Endothelial cell of umbilical vein (primary cell): ENCODE measurements at regions not wholly inside any gene's neighbourhood (a gene's known extent, or its start where the extent isn't known, plus 50 kb on each side); places are given as distances from the start of the nearest gene placed in this dataset.

Source experiments
- BruUV-seq: library from RNA; stranded (reverse); fragments of 400-500 nt; replicated peaks from 2 replicates; lab custom pipeline; 2021; lab: Mats Ljungman, UMichigan
- CTCF ChIA-PET: fragments of 300-600, 350-600 bp; sonication (Branson Sonifier 250); formaldehyde crosslinking; loops from one replicate; lab custom pipeline; 2021; ENCODE audit warnings: antibody characterized with exemption, inconsistent platforms; lab: Charles Lee
- POLR2A ChIA-PET: fragments of 300-600, 350-600 bp; sonication (Branson Sonifier 250); formaldehyde crosslinking; loops from one replicate; lab custom pipeline; 2021; ENCODE audit warnings: antibody characterized with exemption, inconsistent platforms; lab: Charles Lee
- DNase-seq: peaks from one replicate; pipeline ENCODE4 v3.0.0-alpha.2; 2011; ENCODE audit warnings: low read depth, low spot score
- FAIRE-seq: peaks from 2 replicates; lab custom pipeline; 2011; peaks lifted over from hg19 to GRCh38; lab: Jason Lieb, UNC
- H2AFZ ChIP-seq: 2 replicates; pipeline ENCODE4 v1.6.0; 2012; ENCODE audit warnings: low read depth, low read length, control low read depth, inconsistent platforms
- H3K27ac ChIP-seq: 2 replicates; pipeline ENCODE4 v1.5.1; 2011; ENCODE audit warnings: low read depth, mild to moderate bottlenecking, control low read depth, low read length, moderate library complexity; ENCODE audit not compliant: insufficient read depth
- H3K27me3 ChIP-seq, 2 experiments: 2 replicates each; pipeline versions ENCODE4 v1.6.0 to v1.6.1; 2011; ENCODE audit warnings: low read length in 2 of 2, mixed read lengths in 1 of 2; ENCODE audit not compliant: control insufficient read depth in 2 of 2, insufficient read depth in 2 of 2
- H3K36me3 ChIP-seq, 2 experiments: 2 replicates in 1 of 2; 3 replicates in 1 of 2; pipeline ENCODE4 v1.5.1; 2011; ENCODE audit warnings: low read length in 2 of 2, mild to moderate bottlenecking in 1 of 2, moderate library complexity in 1 of 2; ENCODE audit not compliant: control insufficient read depth in 2 of 2, insufficient read depth in 2 of 2; ENCODE audit errors: extremely low read depth in 1 of 2
- H3K4me1 ChIP-seq: 3 replicates; pipeline ENCODE4 v1.5.1; 2011; ENCODE audit warnings: mild to moderate bottlenecking, low read length; ENCODE audit not compliant: control insufficient read depth, insufficient read depth; ENCODE audit errors: extremely low read depth
- H3K4me2 ChIP-seq: 2 replicates; pipeline ENCODE4 v1.6.1; 2011; ENCODE audit warnings: low read length, control low read depth, mixed read lengths; ENCODE audit not compliant: insufficient read depth
- H3K4me3 ChIP-seq, 3 experiments: fragments of 200-600 bp in 1 of 3; sonication (generic), shearing (Covaris generic) in 1 of 3; replicated peaks in 1 of 3; 2 replicates each; pipeline ENCODE4 v1.5.1; 2011 to 2016; ENCODE audit warnings: control low read depth in 3 of 3, low read length in 3 of 3, mild to moderate bottlenecking in 2 of 3, inconsistent platforms in 1 of 3, low read depth in 1 of 3, moderate library complexity in 1 of 3; ENCODE audit not compliant: insufficient read depth in 1 of 3
- H3K79me2 ChIP-seq: 2 replicates; pipeline ENCODE4 v1.6.0; 2012; ENCODE audit warnings: low read length, inconsistent platforms; ENCODE audit not compliant: control insufficient read depth, insufficient read depth
- H3K9ac ChIP-seq: replicated peaks from 2 replicates; pipeline ENCODE3; 2011; ENCODE audit warnings: low read length, control low read depth; ENCODE audit not compliant: insufficient read depth; ENCODE audit errors: extremely low read depth
- H3K9me1 ChIP-seq: replicated peaks from 3 replicates; pipeline ENCODE4 v1.6.0; 2011; ENCODE audit warnings: mild to moderate bottlenecking, low read length; ENCODE audit not compliant: control insufficient read depth, insufficient read depth; ENCODE audit errors: extremely low read depth
- H3K9me3 ChIP-seq: replicated peaks from 2 replicates; pipeline ENCODE4 v1.5.1; 2012; ENCODE audit warnings: low read length, inconsistent platforms; ENCODE audit not compliant: control insufficient read depth, insufficient read depth
- H4K20me1 ChIP-seq: replicated peaks from 2 replicates; pipeline ENCODE3; 2011; ENCODE audit warnings: mild to moderate bottlenecking, low read length; ENCODE audit not compliant: control insufficient read depth, insufficient read depth; ENCODE audit errors: extremely low read depth
- CTCF ChIP-seq, 2 donors: IDR thresholded peaks; 1 replicate in 1 of 2; 2 replicates in 1 of 2; pipeline ENCODE4 v1.5.1; 2011; ENCODE audit warnings: low read length in 2 of 2, mild to moderate bottlenecking in 2 of 2, moderate library complexity in 2 of 2, control low read depth in 1 of 2, inconsistent platforms in 1 of 2, low read depth in 1 of 2; ENCODE audit not compliant: insufficient read depth in 1 of 2; ENCODE audit errors: extremely low read depth in 1 of 2
- EZH2 ChIP-seq: IDR thresholded peaks from 2 replicates; pipeline ENCODE4 v1.6.1; 2012; ENCODE audit warnings: borderline replicate concordance, low read depth, mild to moderate bottlenecking, moderate library complexity, low read length, inconsistent platforms; ENCODE audit not compliant: severe bottlenecking
- FOS ChIP-seq: IDR thresholded peaks from 2 replicates; pipeline ENCODE4 v1.6.1; 2011; ENCODE audit warnings: mild to moderate bottlenecking, low read length, moderate library complexity, borderline replicate concordance; ENCODE audit not compliant: insufficient read depth
- GATA2 ChIP-seq: IDR thresholded peaks from 2 replicates; pipeline ENCODE4 v1.7.0; 2011; ENCODE audit warnings: low read depth, mild to moderate bottlenecking, moderate library complexity, mixed read lengths, low read length; ENCODE audit not compliant: insufficient read length, insufficient read depth
- JUN ChIP-seq: IDR thresholded peaks from 2 replicates; pipeline ENCODE4 v1.6.1; 2011; ENCODE audit warnings: borderline replicate concordance, low read depth; ENCODE audit not compliant: insufficient read length, insufficient read depth
- MAX ChIP-seq: IDR thresholded peaks from 2 replicates; pipeline ENCODE4 v1.6.1; 2011; ENCODE audit not compliant: insufficient read depth, insufficient read length
- MYC ChIP-seq: IDR thresholded peaks from one replicate; pipeline ENCODE4 v1.6.1; 2011; ENCODE audit warnings: mild to moderate bottlenecking, low read depth, low read length
- POLR2A ChIP-seq: IDR thresholded peaks from 2 replicates; pipeline ENCODE4 v1.6.1; 2012; ENCODE audit warnings: low read depth, mild to moderate bottlenecking, control low read depth, low read length
- POLR2AphosphoS5 ChIP-seq: IDR thresholded peaks from 2 replicates; pipeline ENCODE4 v1.6.1; 2012; ENCODE audit warnings: low read depth, mild to moderate bottlenecking, control low read depth, low read length, moderate library complexity; ENCODE audit not compliant: insufficient read depth
- dilution Hi-C: fragments of 300-500 bp; cut with MboI; formaldehyde crosslinking; loops from one replicate; pipeline ENCODE4 v1.15.0; 2019; ENCODE audit warnings: low sequenced_read_pairs; ENCODE audit not compliant: extremely low pct_ligation_motif_present
- intact Hi-C: fragments of 100-400 bp; cut with micrococcal nuclease; formaldehyde crosslinking; loops from one replicate; pipeline ENCODE4 v1.10.0; 2022

- dilution Hi-C loops, result no loop called here
- POLR2A ChIA-PET, result no interaction called here
- no peak overlapping the region for H3K9ac ChIP-seq
- H4K20me1 ChIP-seq, result no peaks in the 10 kb centered on the region
- H3K27ac ChIP-seq, result no peak overlapping the region
- H3K79me2 ChIP-seq, result no peaks in the 10 kb centered on the region
- no peaks in the 10 kb centered on the region for H3K36me3 ChIP-seq
- intact Hi-C loops, result no loop called here
- FAIRE-seq (no peak), DNase-seq (no peak)
- H2AFZ ChIP-seq, result no peak overlapping the region
- no peak overlapping the region for H3K4me2 ChIP-seq
- H3K4me3 ChIP-seq, result no peak overlapping the region
- no peaks in the 10 kb centered on the region for H3K4me1 ChIP-seq
- H3K9me1 ChIP-seq, result no peaks in the 10 kb centered on the region
- H3K9me3 ChIP-seq, result no peaks in the 10 kb centered on the region
- no peaks in the 10 kb centered on the region for H3K27me3 ChIP-seq
- CTCF ChIA-PET, result no interaction called here
- TF ChIP-seq MYC, result no peak
- no peak for TF ChIP-seq CTCF (IDR thresholded peaks at IDR 0.05; ENCODE audit: extremely low read depth in 1 of 2, insufficient read depth in 1 of 2, low read depth in 1 of 2, low read length in 2 of 2)
- no peak for TF ChIP-seq GATA2
- TF ChIP-seq MAX, result no peak
- TF ChIP-seq JUN, result no peak
- no peak for TF ChIP-seq FOS
- TF ChIP-seq EZH2, result no peak
- TF ChIP-seq POLR2AphosphoS5, result no peak
- TF ChIP-seq POLR2A, result no peak
- no TSS peak for BruUV-seq
These were observed 257.5 kb upstream of the RBMY1B start for GRCh38 chrY:21253455-21254248.
